GM23338 (cell line): ENCODE measurements at regions not wholly inside any gene's neighbourhood (a gene's known extent, or its start where the extent isn't known, plus 50 kb on each side); places are given as distances from the start of the nearest gene placed in this dataset.

ENCODE experiments used
- ATAC-seq: fragments of 200-7000 bp; cut with Tn5 transposase; 3 replicates; pipeline ENCODE4 v1.9.1; 2020
- DNase-seq: peaks from one replicate; pipeline ENCODE4 v3.0.0-alpha.2; 2015; ENCODE audit warnings: low spot score
- H2AFZ ChIP-seq: fragments of 200-600 bp; sonication (generic); 2 replicates; pipeline ENCODE4 v1.8.0; 2016; ENCODE audit warnings: antibody characterized with exemption, mild to moderate bottlenecking, moderate library complexity
- H3F3A ChIP-seq: fragments of 200-600 bp; sonication (generic); replicated peaks from 2 replicates; pipeline ENCODE4 v1.8.0; 2017; ENCODE audit warnings: antibody characterized with exemption, mixed run types, low read depth
- H3K27ac ChIP-seq: fragments of 200-600 bp; sonication (generic); 2 replicates; pipeline ENCODE4 v1.6.1; 2016; ENCODE audit warnings: low read depth
- H3K27me3 ChIP-seq: fragments of 200-600 bp; sonication (generic); 2 replicates; pipeline ENCODE4 v1.8.0; 2016; ENCODE audit warnings: mild to moderate bottlenecking, mixed run types, moderate library complexity; ENCODE audit not compliant: insufficient read depth
- H3K36me3 ChIP-seq: fragments of 200-600 bp; sonication (generic); 2 replicates; pipeline ENCODE4 v1.8.0; 2016; ENCODE audit warnings: mild to moderate bottlenecking; ENCODE audit not compliant: insufficient read depth
- H3K4me1 ChIP-seq: fragments of 200-600 bp; sonication (generic); 2 replicates; pipeline ENCODE4 v1.8.0; 2016; ENCODE audit warnings: mild to moderate bottlenecking, moderate library complexity; ENCODE audit not compliant: insufficient read depth
- H3K4me2 ChIP-seq: fragments of 200-600 bp; sonication (generic); 2 replicates; pipeline ENCODE4 v1.7.1; 2017; ENCODE audit warnings: mixed run types
- H3K4me3 ChIP-seq: fragments of 200-600 bp; sonication (generic); 2 replicates; pipeline ENCODE4 v1.6.1; 2016; ENCODE audit warnings: mixed run types
- H3K79me2 ChIP-seq: fragments of 200-600 bp; sonication (generic); replicated peaks from 2 replicates; pipeline ENCODE4 v1.8.0; 2017; ENCODE audit warnings: mild to moderate bottlenecking; ENCODE audit not compliant: insufficient read depth
- H3K9me2 ChIP-seq: fragments of 200-600 bp; sonication (generic); 2 replicates; pipeline ENCODE4 v1.8.0; 2017; ENCODE audit not compliant: insufficient read depth
- H4K20me1 ChIP-seq: fragments of 200-600 bp; sonication (generic); replicated peaks from 2 replicates; pipeline ENCODE4 v1.8.0; 2017; ENCODE audit warnings: mild to moderate bottlenecking; ENCODE audit not compliant: insufficient read depth
- H3K27ac Mint-ChIP-seq: 2 replicates; pipeline ENCODE4 v1.8.0; 2020; ENCODE audit warnings: inconsistent platforms, mild to moderate bottlenecking, moderate library complexity, mixed read lengths
- H3K27me3 Mint-ChIP-seq: 3 replicates; pipeline ENCODE4 v1.8.0; 2022; ENCODE audit warnings: low read depth, mild to moderate bottlenecking, moderate library complexity, mixed read lengths, inconsistent platforms; ENCODE audit not compliant: insufficient read depth, poor library complexity
- H3K36me3 Mint-ChIP-seq: 3 replicates; pipeline ENCODE4 v1.8.0; 2021; ENCODE audit warnings: low read depth, mild to moderate bottlenecking, inconsistent platforms, moderate library complexity, mixed read lengths
- H3K4me1 Mint-ChIP-seq: 3 replicates; pipeline ENCODE4 v1.8.0; 2020; ENCODE audit warnings: mild to moderate bottlenecking, inconsistent platforms, mixed read lengths
- H3K4me3 Mint-ChIP-seq: 3 replicates; pipeline ENCODE4 v1.8.0; 2021; ENCODE audit warnings: moderate library complexity, mild to moderate bottlenecking, inconsistent platforms, mixed read lengths
- H3K9me3 Mint-ChIP-seq: 3 replicates; pipeline ENCODE4 v1.8.0; 2020; ENCODE audit warnings: moderate library complexity, mild to moderate bottlenecking, inconsistent platforms, mixed read lengths
- CTCF ChIP-seq, 2 experiments: fragments of 200-600 bp in 1 of 2; sonication (generic) in 1 of 2; conservative IDR thresholded peaks; 2 replicates each; pipeline versions ENCODE4 v1.5.1 to v1.6.1; 2016 to 2017; ENCODE audit warnings: antibody characterized with exemption in 2 of 2, low read depth in 2 of 2, mild to moderate bottlenecking in 2 of 2, moderate library complexity in 1 of 2
- EZH2 ChIP-seq: fragments of 200-600 bp; sonication (generic); IDR thresholded peaks from one replicate; pipeline ENCODE4 v1.8.0; 2017; ENCODE audit warnings: antibody characterized with exemption, mild to moderate bottlenecking, low read depth; ENCODE audit not compliant: unreplicated experiment
- EZH2phosphoT487 ChIP-seq: fragments of 200-600 bp; sonication (generic); IDR thresholded peaks from one replicate; pipeline ENCODE4 v1.8.1; 2018; ENCODE audit warnings: antibody characterized with exemption; ENCODE audit not compliant: unreplicated experiment
- JUNB ChIP-seq: IDR thresholded peaks from one replicate; pipeline ENCODE4 v1.6.1; 2016; ENCODE audit warnings: antibody characterized with exemption; ENCODE audit not compliant: unreplicated experiment
- REST ChIP-seq: IDR thresholded peaks from one replicate; pipeline ENCODE4 v1.6.1; 2018; ENCODE audit warnings: antibody characterized with exemption; ENCODE audit not compliant: unreplicated experiment
- STAT1 ChIP-seq: IDR thresholded peaks from one replicate; pipeline ENCODE4 v1.6.1; 2016; ENCODE audit warnings: antibody characterized with exemption; ENCODE audit not compliant: unreplicated experiment
- TF ChIP-seq, protein P1 (sequence below): fragments of 250-450 bp; sonication (Bioruptor Pico); IDR thresholded peaks from 2 replicates; pipeline ENCODE4 v1.5.0; 2020; ENCODE audit warnings: mild to moderate bottlenecking, moderate library complexity

- Mint-ChIP-seq H3K36me3 (no peaks in the 10 kb centered on the region), H3K4me3 (no peak overlapping the region), H3K9me3 (no peaks in the 10 kb centered on the region), H3K27ac (no peak overlapping the region), H3K27me3 (no peaks in the 10 kb centered on the region), H3K4me1 (no peaks in the 10 kb centered on the region)
- DNase-seq = no peak
- Histone ChIP-seq H4K20me1 (no peaks in the 10 kb centered on the region), H3K27me3 (no peaks in the 10 kb centered on the region), H3K4me2 (no peak overlapping the region), H3K79me2 (no peaks in the 10 kb centered on the region), H2AFZ (no peak overlapping the region), H3K27ac (no peak overlapping the region), H3K4me3 (no peak overlapping the region), H3K36me3 (no peaks in the 10 kb centered on the region), H3K4me1 (no peaks in the 10 kb centered on the region), H3K9me2 (no peaks in the 10 kb centered on the region; the same call in 1 of the 2 replicates), H3F3A (no peaks in the 10 kb centered on the region)
- TF ChIP-seq STAT1 = no peak
- TF ChIP-seq JUNB = no peak
- no peak for TF ChIP-seq EZH2phosphoT487
- no peak for TF ChIP-seq REST
- no peak for ATAC-seq
These were observed 415.8 kb upstream of the DSEL start for GRCh38 chr18:67932271-67932670.

DNA sequence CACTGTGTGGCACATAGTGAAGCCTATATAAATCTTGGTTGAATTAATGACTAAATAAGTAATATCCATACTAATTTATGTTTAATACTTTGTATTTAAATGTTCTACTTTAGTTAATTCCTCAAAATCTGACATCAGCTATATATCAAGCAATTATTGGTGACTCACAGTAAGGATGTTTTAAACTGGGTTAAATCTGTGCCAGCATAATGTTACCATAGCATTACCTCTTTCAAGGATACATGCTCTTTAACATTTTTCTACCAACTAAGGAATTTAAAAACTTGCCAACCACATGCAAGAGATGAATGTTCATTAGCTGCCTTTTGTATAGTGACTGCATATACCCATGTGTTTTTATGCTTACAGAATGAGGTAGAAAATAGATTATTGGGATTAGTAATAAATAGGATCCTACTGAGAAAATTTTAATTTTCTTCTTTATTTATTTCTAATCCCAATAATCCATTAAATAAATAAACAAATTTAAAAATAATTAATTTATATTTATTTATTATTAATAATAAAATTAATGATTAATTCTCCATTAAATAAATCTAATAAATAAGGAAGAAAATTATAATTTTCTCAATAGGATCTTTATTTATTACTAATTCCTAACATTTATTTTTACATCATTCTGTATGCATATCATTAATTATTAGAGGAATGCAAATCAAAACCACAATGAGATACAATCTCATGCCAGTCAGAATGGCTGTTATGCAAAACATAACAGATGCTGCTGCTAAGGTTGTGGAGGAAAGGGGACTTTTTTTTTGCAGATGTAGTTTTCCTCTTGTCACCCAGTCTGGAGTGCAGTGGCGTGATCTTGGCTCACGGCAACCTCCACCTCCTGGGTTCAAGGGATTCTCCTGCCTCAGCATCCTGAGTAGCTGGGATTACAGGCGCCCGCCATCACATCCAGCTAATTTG lies 410.7 kb upstream of the DSEL start:
- no peak overlapping the region for H2AFZ ChIP-seq
- no peak overlapping the region for H3K4me3 ChIP-seq
- H3K27me3 ChIP-seq = no peaks in the 10 kb centered on the region
- H3K4me1 ChIP-seq = no peaks in the 10 kb centered on the region
- no peaks in the 10 kb centered on the region for H3K36me3 ChIP-seq
- H3K4me2 ChIP-seq = no peak overlapping the region
- Mint-ChIP-seq H3K27me3 (no peaks in the 10 kb centered on the region), H3K4me1 (no peaks in the 10 kb centered on the region), H3K36me3 (no peaks in the 10 kb centered on the region), H3K9me3 (no peaks in the 10 kb centered on the region), H3K27ac (no peak overlapping the region), H3K4me3 (no peak overlapping the region)
- no peaks in the 10 kb centered on the region for H3K79me2 ChIP-seq
- DNase-seq (no peak), ATAC-seq (no peak)
- H4K20me1 ChIP-seq = no peaks in the 10 kb centered on the region
- H3F3A ChIP-seq = no peaks in the 10 kb centered on the region
- no peak overlapping the region for H3K27ac ChIP-seq
- no peaks in the 10 kb centered on the region for H3K9me2 ChIP-seq
- TF ChIP-seq STAT1 (no peak), CTCF (conservative IDR thresholded peaks at IDR 0.05; ENCODE audit: low read depth in 2 of 2) (no peak), EZH2 (no peak)
- TF ChIP-seq, protein P1, sequence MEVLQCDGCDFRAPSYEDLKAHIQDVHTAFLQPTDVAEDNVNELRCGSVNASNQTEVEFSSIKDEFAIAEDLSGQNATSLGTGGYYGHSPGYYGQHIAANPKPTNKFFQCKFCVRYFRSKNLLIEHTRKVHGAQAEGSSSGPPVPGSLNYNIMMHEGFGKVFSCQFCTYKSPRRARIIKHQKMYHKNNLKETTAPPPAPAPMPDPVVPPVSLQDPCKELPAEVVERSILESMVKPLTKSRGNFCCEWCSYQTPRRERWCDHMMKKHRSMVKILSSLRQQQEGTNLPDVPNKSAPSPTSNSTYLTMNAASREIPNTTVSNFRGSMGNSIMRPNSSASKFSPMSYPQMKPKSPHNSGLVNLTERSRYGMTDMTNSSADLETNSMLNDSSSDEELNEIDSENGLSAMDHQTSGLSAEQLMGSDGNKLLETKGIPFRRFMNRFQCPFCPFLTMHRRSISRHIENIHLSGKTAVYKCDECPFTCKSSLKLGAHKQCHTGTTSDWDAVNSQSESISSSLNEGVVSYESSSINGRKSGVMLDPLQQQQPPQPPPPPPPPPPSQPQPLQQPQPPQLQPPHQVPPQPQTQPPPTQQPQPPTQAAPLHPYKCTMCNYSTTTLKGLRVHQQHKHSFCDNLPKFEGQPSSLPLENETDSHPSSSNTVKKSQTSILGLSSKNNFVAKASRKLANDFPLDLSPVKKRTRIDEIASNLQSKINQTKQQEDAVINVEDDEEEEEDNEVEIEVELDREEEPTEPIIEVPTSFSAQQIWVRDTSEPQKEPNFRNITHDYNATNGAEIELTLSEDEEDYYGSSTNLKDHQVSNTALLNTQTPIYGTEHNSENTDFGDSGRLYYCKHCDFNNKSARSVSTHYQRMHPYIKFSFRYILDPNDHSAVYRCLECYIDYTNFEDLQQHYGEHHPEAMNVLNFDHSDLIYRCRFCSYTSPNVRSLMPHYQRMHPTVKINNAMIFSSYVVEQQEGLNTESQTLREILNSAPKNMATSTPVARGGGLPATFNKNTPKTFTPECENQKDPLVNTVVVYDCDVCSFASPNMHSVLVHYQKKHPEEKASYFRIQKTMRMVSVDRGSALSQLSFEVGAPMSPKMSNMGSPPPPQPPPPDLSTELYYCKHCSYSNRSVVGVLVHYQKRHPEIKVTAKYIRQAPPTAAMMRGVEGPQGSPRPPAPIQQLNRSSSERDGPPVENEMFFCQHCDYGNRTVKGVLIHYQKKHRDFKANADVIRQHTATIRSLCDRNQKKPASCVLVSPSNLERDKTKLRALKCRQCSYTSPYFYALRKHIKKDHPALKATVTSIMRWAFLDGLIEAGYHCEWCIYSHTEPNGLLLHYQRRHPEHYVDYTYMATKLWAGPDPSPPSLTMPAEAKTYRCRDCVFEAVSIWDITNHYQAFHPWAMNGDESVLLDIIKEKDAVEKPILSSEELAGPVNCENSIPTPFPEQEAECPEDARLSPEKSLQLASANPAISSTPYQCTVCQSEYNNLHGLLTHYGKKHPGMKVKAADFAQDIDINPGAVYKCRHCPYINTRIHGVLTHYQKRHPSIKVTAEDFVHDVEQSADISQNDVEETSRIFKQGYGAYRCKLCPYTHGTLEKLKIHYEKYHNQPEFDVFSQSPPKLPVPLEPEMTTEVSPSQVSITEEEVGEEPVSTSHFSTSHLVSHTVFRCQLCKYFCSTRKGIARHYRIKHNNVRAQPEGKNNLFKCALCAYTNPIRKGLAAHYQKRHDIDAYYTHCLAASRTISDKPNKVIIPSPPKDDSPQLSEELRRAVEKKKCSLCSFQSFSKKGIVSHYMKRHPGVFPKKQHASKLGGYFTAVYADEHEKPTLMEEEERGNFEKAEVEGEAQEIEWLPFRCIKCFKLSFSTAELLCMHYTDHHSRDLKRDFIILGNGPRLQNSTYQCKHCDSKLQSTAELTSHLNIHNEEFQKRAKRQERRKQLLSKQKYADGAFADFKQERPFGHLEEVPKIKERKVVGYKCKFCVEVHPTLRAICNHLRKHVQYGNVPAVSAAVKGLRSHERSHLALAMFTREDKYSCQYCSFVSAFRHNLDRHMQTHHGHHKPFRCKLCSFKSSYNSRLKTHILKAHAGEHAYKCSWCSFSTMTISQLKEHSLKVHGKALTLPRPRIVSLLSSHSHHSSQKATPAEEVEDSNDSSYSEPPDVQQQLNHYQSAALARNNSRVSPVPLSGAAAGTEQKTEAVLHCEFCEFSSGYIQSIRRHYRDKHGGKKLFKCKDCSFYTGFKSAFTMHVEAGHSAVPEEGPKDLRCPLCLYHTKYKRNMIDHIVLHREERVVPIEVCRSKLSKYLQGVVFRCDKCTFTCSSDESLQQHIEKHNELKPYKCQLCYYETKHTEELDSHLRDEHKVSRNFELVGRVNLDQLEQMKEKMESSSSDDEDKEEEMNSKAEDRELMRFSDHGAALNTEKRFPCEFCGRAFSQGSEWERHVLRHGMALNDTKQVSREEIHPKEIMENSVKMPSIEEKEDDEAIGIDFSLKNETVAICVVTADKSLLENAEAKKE (CRISPR knock-in tag) = no peak
